Central memory CD4-positive, alpha-beta T cell (primary cell): ENCODE measurements at regions not wholly inside any gene's neighbourhood (a gene's known extent, or its start where the extent isn't known, plus 50 kb on each side); places are given as distances from the start of the nearest gene placed in this dataset.

Experiments
- DNase-seq: peaks from one replicate; pipeline ENCODE4 v3.0.0; 2022

DNA sequence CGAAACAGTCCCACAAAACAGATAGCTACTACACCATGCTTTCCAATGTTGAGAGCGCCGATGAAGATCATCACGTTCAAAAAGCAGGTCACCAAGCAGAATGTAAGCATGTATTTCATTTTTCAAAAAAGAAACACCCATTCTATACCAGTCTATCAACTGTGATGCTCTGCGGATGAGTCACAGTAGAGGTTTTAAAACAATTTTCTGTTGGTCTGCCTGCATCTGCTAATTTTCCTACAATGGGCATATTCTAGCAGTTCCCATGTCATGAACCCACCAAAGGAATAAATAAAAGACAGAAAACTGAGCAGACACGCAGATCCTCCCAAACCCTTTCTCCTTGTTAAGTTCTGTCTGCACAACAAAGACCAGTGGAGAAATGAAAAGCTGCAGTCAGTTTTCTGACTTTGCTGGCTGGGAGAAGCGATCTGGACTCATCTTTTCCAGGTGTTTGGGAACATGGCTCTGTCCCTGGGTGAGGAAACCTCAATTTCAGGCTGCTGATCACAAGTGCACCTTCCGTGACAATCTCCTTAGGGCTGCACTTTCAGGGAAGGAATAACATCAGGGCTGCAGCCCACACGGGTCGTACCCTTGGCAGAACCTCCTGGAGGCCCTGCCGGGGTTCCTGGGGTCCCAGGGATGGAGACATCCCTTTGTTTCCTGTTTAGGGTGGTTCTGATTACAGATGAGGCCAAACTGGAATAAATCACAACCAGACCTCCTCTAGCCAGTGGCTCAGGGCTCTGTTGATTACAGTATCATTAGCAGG is 200.1 kb downstream of the BMP7 start:
- DNase-seq, result no peak

DNA sequence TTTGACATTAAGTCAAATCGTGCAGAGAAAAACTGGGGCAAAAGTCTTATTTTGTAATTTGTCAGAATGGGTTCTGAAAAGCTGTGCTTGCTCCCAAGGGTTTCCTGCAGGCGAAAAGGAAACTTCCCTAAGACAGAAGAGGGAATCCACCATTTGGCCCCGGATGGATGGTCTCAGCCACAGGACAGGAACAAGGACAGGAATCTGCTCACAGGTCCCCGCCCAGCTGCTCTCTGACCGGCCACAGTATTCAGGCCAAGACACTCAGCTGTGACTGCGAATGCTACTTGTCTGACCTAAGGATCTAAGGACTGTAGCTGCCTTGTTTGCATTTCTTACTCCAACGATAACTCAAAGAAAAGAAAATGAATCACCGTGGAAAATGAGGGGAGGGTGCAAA is 197.0 kb downstream of the BMP7 start:
- no peak for DNase-seq

DNA sequence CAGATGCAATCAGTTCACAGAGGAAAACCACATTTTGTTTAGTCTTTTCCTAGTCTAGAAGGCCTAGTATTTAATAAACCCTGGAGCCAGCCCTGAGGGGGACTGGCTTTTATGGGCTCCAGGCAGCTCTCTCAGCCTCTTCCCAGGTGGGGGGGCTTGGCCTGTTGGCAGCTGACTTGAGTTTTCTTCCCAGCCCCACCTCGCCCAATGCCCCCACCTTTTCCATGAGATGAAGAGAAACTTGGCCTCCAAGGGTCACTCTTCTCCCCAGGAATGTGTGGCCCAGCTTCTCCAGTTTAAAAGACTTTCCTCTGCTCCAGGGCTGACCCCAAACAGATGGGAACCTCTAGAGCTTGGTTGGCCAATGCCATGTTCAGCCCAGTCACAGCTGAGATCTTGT is 196.1 kb downstream of the BMP7 start:
- no peak for DNase-seq

DNA sequence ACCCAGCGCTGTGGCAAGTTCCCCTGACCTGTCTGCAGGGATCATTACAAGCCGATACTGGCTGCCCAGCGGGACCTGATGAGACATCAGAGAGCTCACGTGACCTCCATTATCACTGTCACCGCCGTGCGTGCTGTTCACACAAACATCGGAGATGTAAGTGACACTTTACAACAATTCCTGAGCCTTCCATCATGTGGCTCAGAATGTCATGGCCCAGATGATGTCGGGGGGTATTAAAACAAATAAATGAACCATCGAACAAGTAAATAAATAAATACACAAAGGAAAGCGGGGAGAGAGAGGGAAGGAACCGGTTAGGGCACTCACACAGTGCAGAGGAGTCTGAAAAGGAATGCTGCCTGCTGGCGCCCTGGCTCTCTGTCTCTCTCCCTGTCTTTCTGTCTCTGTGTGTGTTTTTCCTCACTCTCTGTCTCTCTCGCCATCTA is 195.1 kb downstream of the BMP7 start:
- no peak for DNase-seq

DNA sequence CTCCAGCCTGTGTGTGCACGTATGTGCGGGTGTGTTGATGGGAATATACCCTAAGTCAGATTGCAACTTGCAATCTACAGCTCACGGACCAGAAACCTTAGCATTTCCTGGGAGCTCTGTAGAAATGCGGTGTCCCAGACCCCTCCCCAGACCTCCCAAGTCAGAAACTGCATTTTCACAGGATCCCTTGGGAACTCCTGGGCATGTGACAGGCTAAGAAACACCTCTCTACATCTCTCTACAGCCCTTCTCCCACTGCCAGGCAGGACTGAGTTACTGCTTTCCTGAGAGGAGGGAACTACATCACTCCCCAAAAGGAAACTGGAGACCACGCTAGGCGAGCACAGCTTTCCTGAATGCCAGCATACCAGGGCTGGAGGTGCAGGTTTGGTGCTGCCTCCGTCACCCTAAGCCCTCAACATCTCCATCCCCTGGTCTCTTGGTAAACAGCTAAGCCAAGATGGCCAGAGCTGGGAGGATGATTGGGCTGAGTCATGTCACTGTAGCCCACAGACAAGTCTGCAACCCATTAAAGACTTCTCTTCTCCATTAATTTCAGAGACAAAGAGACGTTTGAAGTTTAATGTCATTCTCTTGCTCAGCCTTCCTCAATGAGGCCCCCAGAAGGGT is 194.4 kb downstream of the BMP7 start:
- no peak for DNase-seq

DNA sequence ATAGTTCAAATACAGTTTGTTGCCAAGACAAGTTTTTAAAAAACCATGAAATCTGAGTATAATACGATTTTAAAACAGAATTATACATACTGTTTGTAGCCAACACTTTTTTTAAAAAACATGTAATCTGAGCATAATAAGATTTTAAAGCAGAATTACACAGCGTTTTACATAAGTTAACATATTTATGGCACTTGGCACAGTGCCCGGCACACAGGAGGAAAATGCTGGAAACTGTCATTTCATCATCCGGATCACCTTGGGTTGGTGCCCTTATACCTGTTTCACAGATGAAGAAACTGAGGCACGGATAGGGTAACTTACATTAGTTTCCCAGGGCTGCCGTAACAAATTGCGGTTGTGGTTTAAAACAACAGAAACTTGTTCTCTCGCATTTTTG is 193.0 kb downstream of the BMP7 start:
- no peak for DNase-seq

DNA sequence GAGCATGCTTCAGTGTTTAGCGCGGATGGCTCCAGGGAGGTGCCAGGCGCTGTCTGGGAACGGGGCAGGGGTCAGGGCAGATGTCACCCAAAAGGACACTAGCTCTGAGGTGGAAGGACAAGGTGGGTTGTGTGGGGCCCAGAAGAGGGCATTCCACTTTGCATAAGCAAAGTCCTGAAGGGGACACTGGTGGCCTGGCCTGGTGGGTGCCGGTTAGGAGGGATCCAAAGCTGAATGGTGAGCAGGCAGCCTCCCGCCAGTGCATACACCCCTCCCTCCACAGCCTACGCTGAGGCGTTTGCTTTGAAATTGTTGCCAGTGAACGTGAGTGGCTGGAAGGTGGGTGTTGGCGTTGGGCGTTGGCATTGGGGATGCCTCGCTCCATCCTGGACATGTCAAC is 192.1 kb downstream of the BMP7 start:
- no peak for DNase-seq

DNA sequence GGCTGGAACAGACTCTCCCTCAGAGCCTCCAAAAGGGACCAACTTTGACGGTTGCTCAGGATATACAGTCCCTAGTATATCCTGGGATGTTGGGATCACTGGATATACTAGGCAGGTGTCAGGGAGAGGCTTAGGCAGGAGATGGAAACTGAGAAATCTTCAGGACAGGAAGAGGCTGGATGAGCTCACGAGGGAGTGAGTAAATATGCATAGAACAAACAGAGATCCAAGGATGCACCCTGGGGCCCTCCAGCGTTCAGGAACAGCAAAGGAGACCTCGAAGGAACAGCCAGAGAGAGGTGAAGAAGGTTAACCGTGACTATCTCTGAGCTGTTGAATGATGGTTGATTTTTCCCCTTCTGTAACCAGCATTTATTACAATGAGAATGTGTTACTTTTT is 191.3 kb downstream of the BMP7 start:
- no peak for DNase-seq

DNA sequence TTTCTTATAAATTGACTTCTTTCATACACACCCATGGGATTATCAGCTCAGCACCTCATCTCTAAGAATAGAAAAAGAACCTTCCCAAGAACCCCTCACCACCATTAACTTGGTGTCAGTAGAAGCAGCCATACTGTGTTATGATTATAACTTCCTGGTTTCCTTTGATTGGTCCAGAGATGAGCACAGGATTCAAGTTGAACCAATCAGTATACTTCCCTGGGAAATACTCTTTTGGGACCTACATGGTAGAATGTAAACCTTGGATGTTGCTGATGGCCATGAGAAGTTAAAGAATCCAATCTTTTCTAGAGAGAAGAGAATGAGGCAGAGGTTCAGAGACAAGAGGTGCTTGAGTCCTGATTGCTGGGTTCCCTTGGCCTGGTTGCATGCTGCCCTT is 190.8 kb downstream of the BMP7 start:
- no peak for DNase-seq

DNA sequence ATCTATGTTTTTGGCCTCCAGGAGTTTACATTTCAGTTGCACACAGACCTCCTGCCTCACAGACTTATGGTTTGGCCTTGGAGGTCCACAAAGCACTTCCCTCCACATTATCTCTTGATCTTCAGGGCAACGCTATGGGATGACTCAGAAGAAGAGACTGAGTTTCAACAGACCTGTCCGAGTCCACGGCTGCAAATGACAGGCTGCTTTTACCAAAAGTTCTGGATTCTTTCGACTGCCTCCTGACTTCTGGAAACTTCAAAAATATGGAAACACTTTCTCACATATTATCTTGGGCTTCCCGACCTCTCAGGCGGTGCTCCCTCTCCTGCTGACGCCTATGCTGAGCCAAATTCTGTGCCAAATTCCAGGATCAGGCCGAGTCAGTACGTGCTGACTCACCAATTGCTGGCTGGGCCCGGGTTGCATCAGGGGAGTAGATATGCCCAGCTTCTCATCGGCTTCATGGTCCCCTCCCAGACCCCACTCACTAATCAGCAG is 190.2 kb downstream of the BMP7 start:
- DNase-seq, result no peak

DNA sequence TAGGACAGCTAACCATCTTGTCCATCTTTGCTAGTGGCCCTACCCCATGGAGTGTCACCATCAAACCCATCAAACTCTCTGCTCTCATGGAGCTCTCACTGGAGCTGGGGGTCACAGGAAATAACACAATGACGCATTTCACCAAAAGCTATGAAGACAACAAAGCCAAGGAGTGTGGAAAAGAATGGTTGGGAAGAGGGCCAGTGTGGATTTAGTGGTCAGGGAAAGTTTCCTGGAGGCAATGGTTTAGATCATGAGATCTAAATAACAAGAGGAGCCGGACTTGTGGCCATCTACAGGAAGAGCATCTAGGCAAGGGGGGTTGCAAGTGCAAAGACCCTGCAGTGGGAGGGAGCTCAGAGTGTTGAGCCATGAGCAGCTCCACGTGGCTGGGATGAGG is 189.5 kb downstream of the BMP7 start:
- DNase-seq, result no peak

DNA sequence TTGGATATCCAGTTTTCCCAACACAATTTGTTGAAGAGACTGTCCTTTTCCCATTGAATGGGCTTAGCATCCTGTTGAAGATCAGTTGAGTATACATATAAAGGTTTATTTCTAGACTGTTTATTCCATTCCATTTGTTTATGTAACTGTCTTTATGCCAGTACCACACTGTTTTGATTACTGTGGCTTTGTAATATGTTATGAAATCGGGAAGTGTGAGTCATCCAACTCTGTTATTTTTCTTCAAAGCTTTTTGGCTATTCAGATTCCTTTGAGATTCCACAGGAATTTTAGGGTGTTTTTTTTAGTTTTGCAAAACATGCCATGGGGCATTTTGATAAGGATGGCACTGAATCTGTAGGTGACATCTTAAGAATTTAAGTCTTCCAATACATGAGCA is 188.3 kb downstream of the BMP7 start:
- DNase-seq, result no peak

DNA sequence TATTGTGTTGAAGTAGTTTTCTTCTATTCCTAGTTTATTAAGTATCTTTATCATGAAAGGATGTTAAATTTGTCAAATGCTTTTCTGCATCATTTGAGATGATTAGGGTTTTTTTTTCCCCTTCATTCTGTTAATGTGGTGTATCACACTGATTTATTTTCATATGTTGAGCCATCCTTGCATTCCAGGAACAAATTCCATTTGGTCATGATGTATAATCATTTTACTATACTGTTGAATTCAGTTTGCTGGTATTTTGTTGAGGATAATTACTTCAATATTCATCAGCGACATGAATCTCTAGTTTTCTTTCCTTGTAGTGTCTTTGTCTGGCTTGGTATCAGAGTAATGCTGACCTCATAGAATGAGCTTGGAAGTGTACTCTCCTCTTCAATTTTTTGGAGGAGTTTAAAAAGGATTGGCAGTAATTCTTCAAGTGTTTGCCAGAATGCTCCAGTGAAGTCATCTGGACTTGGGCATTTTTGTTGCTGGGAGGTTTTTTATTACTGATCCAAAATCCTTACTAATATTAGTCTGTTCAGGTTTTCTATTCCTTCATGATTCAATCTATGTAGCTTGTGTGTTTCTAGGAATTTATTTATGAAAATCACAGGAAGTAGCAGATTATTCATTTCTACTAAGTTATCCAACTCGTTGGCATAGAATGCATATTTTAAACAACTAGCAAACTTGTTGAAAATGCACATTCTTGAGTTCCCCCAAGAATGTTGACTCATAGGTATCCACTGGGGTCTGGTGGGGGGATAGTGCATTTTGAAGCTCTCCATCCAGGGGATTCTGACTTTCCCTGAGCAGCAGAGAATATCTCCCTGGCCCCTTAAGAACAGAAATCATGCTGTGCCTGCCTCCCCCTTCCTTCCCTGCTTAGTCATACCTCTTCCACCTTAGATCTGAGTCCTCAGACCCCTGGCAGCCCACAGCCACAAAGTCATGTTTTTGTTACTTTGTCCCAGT is 187.1 kb downstream of the BMP7 start:
- DNase-seq, result no peak

DNA sequence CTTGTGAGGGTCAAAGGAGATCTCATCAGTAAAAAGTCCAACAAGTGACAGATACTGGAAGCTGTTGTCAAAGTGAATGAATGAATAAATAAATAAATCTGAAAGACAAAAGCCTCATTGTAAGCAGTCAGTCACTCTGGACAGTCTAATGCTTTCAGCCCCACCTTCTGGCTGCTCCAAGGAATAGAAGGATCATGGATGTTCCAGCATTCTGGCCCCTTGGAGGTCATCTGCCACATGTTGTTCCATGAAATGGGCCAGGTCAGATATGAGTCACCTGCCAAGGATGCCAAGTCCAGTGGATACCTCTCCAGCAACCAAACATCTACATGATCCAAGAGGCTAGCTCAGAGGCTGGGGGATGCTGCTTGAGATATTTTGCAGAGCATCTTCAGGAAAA is 185.6 kb downstream of the BMP7 start:
- no peak for DNase-seq

DNA sequence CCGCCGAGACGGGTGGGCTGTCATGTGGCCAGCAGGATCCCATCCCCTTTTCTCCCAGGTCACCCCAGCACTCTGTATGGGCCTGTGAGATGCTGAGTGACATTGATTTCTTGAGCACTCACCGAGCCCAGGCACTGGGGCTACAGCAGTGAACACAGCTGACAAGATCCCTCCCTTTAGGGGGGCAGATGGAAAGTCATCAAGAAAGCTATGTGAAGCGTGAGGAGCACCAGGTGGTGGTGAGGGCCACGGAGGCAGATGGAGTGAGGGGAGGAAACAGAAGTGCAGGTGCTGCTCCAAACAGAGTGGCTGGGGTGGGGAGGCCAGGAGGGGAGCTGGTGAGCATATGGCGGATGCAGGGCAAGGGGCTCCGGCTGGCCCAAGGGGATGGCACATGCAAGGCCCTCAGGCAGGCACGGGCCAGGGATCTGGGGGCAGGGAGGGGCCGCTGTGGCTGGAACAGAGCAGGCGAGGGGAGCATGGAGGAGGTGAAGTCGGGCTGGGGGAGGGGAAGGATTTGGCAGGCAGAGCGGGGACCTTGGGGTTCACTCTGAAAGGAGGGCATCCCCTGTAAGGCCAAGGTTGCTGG is 184.0 kb downstream of the BMP7 start:
- no peak for DNase-seq

DNA sequence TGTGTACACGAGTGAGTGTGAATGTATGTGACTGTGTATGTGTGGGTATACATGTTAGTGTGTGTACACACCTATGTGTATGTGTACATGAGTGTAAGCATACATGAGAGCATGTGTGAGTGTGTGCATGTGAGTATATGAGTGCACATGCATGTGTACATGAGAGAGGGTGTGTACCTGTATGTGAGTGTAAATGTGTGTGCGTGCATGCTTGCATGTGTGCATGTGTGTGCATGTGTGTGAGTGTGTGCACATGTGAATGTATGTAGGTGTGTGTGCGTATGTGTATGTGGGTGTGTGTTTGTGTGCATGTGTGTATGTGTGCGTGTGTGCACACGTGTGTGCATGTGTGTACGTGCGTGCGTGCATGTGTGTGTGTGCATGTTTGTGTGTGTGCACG is 183.4 kb downstream of the BMP7 start:
- no peak for DNase-seq

DNA sequence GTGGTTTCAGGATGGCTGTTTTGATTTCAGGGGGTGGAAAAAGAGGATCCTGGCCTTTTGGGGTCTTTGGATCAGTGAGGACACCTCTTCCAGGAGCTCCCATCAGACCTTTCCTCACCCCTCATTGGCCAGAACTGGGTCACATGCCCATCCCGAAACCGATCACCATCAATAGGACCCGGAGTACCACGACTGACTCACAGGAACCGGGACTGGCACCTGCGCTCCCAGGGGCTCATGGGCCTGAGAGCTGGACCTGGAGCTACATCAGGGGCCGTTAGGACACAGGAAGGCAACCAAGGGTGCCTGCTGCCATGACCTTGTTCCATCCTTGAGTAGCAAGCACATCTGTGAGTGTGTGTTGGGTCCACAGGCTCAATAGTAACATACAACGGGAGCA is 180.4 kb downstream of the BMP7 start:
- DNase-seq, result no peak

DNA sequence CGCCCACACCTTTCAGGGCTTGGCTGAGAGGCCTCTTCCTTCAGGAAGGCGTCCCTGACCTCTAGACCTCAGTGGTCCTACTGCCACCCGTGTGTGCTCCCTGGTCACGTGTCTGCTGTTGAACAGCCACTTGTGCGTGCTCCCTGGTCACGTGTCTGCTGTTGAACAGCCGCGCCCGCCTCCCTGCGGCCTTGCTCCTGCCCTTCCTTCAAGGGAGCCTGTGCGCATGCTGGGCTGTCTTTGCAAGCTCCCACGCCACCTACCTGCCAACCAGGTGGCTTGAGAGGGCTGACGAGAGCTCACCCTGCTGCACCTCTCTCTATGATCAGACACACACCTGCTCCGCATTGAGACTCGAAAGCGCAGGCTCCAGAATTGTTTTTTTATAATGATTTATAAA is 179.3 kb downstream of the BMP7 start:
- no peak for DNase-seq

DNA sequence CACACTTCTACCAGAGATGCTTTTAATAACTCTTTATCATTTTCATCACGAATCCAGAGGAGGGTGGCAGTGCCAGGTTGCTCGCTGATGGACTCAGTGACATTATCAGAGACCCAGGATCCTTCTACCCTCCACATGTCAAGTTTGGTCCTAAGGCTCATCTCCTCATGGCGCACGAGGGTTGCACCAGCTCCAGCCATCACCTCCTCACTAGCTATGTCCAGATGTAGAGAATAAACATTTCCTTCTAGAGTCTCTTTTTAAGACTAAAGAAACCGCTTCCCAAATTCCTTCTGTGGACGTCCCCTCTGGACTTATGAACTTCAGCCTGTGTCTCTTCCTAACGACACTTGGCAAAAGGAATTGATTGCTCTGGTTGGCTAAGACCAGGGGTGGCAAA is 178.7 kb downstream of the BMP7 start:
- no peak for DNase-seq

DNA sequence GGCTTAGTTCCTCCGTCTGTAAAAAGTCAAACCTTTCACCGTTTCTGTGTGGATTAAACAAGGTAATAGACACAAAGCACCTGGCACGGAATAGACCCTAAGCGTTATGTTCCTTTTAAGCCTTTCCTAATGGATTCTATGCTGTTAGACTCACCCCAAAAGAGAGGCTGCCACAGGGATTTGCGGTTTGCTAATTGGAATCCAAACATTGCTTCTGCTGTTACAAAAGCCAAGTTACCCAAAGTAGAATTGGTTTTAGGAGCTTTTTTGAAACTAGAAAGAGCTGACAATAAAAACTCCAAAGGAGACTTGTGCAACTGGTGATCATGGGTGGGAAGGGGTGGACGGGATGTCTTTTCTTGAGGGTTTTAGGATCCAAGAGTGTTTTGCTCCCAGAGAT is 178.0 kb downstream of the BMP7 start:
- no peak for DNase-seq

DNA sequence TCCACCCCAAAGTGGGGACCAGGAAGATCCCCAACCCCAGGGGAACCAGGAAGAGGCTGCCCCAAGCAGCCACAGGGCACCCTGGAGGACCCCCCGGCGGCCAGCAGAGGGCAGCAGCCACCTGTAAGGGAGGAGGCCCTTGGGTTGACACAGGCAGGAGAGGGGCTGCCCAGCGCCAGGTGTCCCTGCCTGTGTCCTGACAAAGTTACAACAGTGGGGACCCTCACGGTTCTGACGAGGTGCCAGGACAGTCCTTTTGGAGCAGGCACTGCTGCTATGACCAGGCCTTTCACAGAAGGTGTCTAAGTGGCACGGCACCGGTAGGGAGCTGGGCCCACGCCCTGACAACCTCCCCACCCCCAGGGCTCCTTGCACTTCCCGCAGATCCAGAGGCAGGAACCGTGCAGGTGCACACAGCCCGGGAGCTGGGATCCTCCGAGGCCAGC is 176.7 kb downstream of the BMP7 start:
- peak; percentile 23 for DNase-seq

DNA sequence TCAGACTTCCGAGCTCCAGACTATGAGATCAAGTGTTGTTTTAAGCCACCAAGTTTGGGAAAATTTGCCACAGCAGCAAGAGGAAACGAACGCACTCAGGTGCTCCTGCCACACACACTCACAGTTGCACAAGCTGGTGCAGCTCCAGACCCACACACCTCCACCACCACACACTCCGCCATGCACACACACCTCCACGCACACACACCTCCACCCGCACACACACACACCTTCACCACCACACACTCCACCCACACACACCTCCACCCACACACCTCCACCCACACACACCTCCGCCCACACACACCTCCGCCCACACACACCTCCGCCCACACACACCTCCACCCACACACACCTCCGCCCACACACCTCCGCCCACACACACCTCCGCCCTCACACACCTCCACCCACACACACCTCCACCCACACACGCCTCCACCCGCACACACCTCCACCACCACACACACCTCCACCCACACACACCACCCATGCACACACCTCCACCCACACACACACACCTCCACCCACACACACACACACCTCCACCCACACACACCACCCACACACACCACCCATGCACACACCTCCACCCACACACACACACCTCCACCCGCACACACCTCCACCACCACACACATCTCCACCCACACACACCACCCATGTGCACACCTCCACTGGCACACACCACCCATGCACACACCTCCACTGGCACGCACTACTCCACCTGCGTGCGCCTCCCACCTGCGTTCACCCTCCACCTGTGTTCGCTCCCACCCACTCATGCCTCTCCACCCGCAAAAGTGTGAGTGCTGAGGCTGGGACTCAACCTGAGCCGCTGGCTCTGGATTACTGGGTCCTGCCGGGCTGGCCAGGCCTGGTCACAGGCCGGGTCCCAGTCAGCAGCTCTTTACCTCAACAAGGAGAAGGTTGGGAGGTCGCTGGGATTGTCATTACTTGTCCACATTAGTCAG is 175.6 kb downstream of the BMP7 start:
- DNase-seq, result no peak
